ENCODE measurements at regions not wholly inside any gene's neighbourhood (a gene's known extent, or its start where the extent isn't known, plus 50 kb on each side); places are given as distances from the start of the nearest gene placed in this dataset.

DNA sequence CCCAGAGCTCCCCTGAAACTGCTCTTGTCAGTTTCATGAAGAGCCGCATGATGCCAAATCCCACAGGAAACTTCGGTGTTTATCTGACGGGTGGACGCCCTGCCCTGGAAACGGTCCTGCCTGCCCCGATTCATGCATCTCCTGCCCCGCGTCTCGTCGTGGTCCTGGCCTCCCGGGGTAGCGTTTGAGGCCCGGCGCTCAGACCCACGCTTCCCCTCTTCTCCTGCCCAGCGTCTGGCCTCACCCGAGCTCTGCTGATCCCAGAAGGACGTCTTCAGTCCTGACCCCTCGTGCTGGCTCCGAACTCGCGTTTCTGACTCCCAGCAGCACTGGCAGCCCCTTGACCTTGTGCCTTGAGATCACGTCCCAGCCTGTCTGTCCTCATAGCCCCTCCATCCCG lies 180.5 kb downstream of the TMEM18 start:
- Histone ChIP-seq H3K9me3 (ENCODE audit: control insufficient read depth, insufficient read depth, low read depth, low read length) (no peaks in the 10 kb centered on the region), H3K79me2 (ENCODE audit: control insufficient read depth, insufficient read depth, low read length) (no peaks in the 10 kb centered on the region), H2AFZ (ENCODE audit: low read length) (no peak overlapping the region), H3K27me3 (ENCODE audit: control insufficient read depth, insufficient read depth, low read length) (no peaks in the 10 kb centered on the region), H3K4me2 (ENCODE audit: extremely low read depth, insufficient read depth, low read length) (no peak overlapping the region), H3K9ac (ENCODE audit: insufficient read depth, low read length) (no peak overlapping the region), H3K27ac (ENCODE audit: insufficient read depth, low read length) (no peak overlapping the region), H3K4me3 (replicated peaks in 1 of 4; ENCODE audit: control extremely low read depth in 1 of 4, insufficient read depth in 1 of 4, low read depth in 3 of 4, low read length in 4 of 4) (no peak overlapping the region), H3K36me3 (ENCODE audit: control insufficient read depth, insufficient read depth, low read length) (no peaks in the 10 kb centered on the region), H4K20me1 (ENCODE audit: control insufficient read depth, extremely low read depth, insufficient read depth, low read length) (no peaks in the 10 kb centered on the region), H3K4me1 (ENCODE audit: control insufficient read depth, extremely low read depth, insufficient read depth, low read length) (no peaks in the 10 kb centered on the region)
- DNase-seq (ENCODE audit: low read depth in 2 of 2): no peak
- TF ChIP-seq, protein P1, sequence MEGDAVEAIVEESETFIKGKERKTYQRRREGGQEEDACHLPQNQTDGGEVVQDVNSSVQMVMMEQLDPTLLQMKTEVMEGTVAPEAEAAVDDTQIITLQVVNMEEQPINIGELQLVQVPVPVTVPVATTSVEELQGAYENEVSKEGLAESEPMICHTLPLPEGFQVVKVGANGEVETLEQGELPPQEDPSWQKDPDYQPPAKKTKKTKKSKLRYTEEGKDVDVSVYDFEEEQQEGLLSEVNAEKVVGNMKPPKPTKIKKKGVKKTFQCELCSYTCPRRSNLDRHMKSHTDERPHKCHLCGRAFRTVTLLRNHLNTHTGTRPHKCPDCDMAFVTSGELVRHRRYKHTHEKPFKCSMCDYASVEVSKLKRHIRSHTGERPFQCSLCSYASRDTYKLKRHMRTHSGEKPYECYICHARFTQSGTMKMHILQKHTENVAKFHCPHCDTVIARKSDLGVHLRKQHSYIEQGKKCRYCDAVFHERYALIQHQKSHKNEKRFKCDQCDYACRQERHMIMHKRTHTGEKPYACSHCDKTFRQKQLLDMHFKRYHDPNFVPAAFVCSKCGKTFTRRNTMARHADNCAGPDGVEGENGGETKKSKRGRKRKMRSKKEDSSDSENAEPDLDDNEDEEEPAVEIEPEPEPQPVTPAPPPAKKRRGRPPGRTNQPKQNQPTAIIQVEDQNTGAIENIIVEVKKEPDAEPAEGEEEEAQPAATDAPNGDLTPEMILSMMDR (conservative IDR thresholded peaks at IDR 0.05 in 1 of 2, IDR thresholded peaks at IDR 0.05 in 1 of 2; ENCODE audit: low read depth in 1 of 2, low read length in 2 of 2): no peak
- TF ChIP-seq EZH2 (IDR thresholded peaks at IDR 0.05; ENCODE audit: low read length, missing control alignments): no peak

DNA sequence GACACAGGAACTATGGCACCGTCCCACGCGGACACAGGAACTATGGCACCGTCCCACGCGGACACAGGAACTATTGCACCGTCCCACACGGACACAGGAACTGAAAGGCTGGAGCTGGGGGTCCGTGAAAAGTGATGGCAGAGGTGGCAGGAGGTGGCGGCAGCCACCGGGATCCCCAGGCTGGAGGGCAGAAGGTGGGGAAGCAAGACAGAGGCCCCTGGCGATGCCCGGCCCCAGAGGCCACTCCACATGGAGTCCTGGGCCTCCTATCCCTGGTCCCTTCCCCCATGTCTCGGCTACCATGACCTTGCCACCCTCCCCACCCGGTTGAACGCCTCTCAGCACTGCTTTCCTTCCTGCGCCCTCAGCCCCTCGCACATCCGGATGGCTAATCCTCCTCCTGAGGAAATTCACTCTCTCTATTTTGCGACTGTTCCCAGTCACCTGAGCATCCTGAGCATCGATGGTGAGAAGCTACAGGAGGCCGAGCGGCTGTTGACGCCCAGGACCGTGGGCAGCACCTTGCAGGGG lies 181.4 kb downstream of the TMEM18 start:
- Histone ChIP-seq H3K9me3 (ENCODE audit: control insufficient read depth, insufficient read depth, low read depth, low read length) (no peaks in the 10 kb centered on the region), H3K4me3 (replicated peaks in 1 of 4; ENCODE audit: control extremely low read depth in 1 of 4, insufficient read depth in 1 of 4, low read depth in 3 of 4, low read length in 4 of 4) (no peak overlapping the region), H2AFZ (ENCODE audit: low read length) (no peak overlapping the region), H3K4me1 (ENCODE audit: control insufficient read depth, extremely low read depth, insufficient read depth, low read length) (no peaks in the 10 kb centered on the region), H3K79me2 (ENCODE audit: control insufficient read depth, insufficient read depth, low read length) (no peaks in the 10 kb centered on the region), H3K4me2 (ENCODE audit: extremely low read depth, insufficient read depth, low read length) (no peak overlapping the region), H3K36me3 (ENCODE audit: control insufficient read depth, insufficient read depth, low read length) (no peaks in the 10 kb centered on the region), H4K20me1 (ENCODE audit: control insufficient read depth, extremely low read depth, insufficient read depth, low read length) (no peaks in the 10 kb centered on the region), H3K27ac (ENCODE audit: insufficient read depth, low read length) (no peak overlapping the region), H3K27me3 (ENCODE audit: control insufficient read depth, insufficient read depth, low read length) (no peaks in the 10 kb centered on the region), H3K9ac (ENCODE audit: insufficient read depth, low read length) (no peak overlapping the region)
- no peak for DNase-seq (ENCODE audit: low read depth in 2 of 2)
- TF ChIP-seq, protein P1 (conservative IDR thresholded peaks at IDR 0.05 in 1 of 2, IDR thresholded peaks at IDR 0.05 in 1 of 2; ENCODE audit: low read depth in 1 of 2, low read length in 2 of 2): no peak
- TF ChIP-seq EZH2 (IDR thresholded peaks at IDR 0.05; ENCODE audit: low read length, missing control alignments): no peak

DNA sequence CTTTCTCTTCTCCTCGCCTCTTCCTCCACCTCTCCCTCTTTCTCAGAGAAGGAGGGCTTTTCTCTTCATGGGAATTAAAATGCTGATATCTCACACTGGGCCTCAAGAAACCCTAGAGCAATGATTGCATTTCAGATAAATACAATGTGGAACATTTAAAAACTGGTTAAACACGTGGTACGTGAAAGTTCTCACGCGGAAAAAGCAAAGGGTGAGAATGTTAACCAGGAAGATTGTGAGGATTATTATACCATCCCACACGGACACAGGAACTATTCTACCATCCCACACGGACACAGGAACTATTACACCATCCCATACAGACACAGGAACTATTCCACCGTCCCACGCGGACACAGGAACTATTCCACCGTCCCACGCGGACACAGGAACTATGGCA lies 182.4 kb downstream of the TMEM18 start:
- no peak overlapping the region for H3K4me3 ChIP-seq (replicated peaks in 1 of 4; ENCODE audit: control extremely low read depth in 1 of 4, insufficient read depth in 1 of 4, low read depth in 3 of 4, low read length in 4 of 4)
- H3K79me2 ChIP-seq (ENCODE audit: control insufficient read depth, insufficient read depth, low read length): no peaks in the 10 kb centered on the region
- H4K20me1 ChIP-seq (ENCODE audit: control insufficient read depth, extremely low read depth, insufficient read depth, low read length): no peaks in the 10 kb centered on the region
- no peak for DNase-seq (ENCODE audit: low read depth in 2 of 2)
- no peak for TF ChIP-seq EZH2 (IDR thresholded peaks at IDR 0.05; ENCODE audit: low read length, missing control alignments)
- TF ChIP-seq, protein P1 (conservative IDR thresholded peaks at IDR 0.05 in 1 of 2, IDR thresholded peaks at IDR 0.05 in 1 of 2; ENCODE audit: low read depth in 1 of 2, low read length in 2 of 2): no peak
- H3K9ac ChIP-seq (ENCODE audit: insufficient read depth, low read length): no peak overlapping the region
- no peaks in the 10 kb centered on the region for H3K9me3 ChIP-seq (ENCODE audit: control insufficient read depth, insufficient read depth, low read depth, low read length)
- no peaks in the 10 kb centered on the region for H3K4me1 ChIP-seq (ENCODE audit: control insufficient read depth, extremely low read depth, insufficient read depth, low read length)
- H3K4me2 ChIP-seq (ENCODE audit: extremely low read depth, insufficient read depth, low read length): no peak overlapping the region
- H2AFZ ChIP-seq (ENCODE audit: low read length): no peak overlapping the region
- H3K27ac ChIP-seq (ENCODE audit: insufficient read depth, low read length): no peak overlapping the region
- no peaks in the 10 kb centered on the region for H3K36me3 ChIP-seq (ENCODE audit: control insufficient read depth, insufficient read depth, low read length)
- no peaks in the 10 kb centered on the region for H3K27me3 ChIP-seq (ENCODE audit: control insufficient read depth, insufficient read depth, low read length)
